GM12865 (cell line): ENCODE measurements at regions not wholly inside any gene's neighbourhood (a gene's known extent, or its start where the extent isn't known, plus 50 kb on each side); places are given as distances from the start of the nearest gene placed in this dataset.

Experiments used
- DNase-seq: peaks from one replicate; pipeline ENCODE4 v3.0.0; 2010; ENCODE audit warnings: low read depth
- H3K4me3 ChIP-seq: 2 replicates; pipeline ENCODE4 v1.5.1; 2011; ENCODE audit warnings: mild to moderate bottlenecking, low read depth, low read length, control low read depth
- TF ChIP-seq, protein P1 (sequence below): IDR thresholded peaks from 2 replicates; pipeline ENCODE4 v1.5.1; 2011; ENCODE audit warnings: low read length, control low read depth, low read depth, inconsistent platforms; ENCODE audit not compliant: insufficient read depth; ENCODE audit errors: missing control alignments

DNA sequence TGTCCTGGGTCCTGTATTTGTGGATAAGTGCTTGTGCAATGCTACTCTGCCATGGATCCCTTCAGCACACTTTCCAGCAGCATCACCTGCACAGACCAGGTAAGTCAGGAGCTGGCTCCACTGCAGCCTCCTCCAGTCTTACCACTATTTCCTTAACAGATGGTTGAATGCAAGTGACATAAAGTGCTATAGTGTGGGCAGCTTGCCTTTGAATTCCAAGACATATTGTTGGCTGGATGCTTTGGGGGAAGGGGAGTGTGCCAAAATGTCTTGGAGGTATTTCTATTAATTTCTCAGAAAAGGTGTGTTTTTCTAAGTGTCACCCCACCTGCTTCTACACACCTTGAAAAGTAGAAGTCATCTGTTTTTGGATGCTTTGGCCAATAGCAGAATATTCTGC is 352.2 kb upstream of the SUCLG2 start:
- no peak overlapping the region for H3K4me3 ChIP-seq
- DNase-seq = no peak
- TF ChIP-seq, protein P1, sequence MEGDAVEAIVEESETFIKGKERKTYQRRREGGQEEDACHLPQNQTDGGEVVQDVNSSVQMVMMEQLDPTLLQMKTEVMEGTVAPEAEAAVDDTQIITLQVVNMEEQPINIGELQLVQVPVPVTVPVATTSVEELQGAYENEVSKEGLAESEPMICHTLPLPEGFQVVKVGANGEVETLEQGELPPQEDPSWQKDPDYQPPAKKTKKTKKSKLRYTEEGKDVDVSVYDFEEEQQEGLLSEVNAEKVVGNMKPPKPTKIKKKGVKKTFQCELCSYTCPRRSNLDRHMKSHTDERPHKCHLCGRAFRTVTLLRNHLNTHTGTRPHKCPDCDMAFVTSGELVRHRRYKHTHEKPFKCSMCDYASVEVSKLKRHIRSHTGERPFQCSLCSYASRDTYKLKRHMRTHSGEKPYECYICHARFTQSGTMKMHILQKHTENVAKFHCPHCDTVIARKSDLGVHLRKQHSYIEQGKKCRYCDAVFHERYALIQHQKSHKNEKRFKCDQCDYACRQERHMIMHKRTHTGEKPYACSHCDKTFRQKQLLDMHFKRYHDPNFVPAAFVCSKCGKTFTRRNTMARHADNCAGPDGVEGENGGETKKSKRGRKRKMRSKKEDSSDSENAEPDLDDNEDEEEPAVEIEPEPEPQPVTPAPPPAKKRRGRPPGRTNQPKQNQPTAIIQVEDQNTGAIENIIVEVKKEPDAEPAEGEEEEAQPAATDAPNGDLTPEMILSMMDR = no peak

DNA sequence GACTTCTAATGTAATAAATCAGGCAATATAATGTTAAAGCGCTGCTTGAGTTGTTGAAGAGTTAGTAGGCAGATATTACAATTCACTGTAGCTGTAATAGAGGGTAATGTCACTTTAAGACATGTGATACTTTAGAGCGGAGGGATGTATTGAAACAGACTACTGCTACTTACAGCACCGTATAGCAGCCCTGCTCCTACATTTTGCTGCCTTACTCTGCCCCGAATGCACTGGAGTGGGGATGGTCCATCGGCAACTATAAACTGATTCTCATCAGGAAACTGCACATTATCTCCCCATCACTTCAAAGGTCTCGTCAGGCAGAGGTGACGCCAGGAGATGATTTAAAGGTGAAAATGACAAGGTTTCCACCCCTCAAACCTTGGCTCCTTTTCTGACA is 349.7 kb upstream of the SUCLG2 start:
- TF ChIP-seq, protein P1 = no peak
- H3K4me3 ChIP-seq = no peak overlapping the region
- no peak for DNase-seq

DNA sequence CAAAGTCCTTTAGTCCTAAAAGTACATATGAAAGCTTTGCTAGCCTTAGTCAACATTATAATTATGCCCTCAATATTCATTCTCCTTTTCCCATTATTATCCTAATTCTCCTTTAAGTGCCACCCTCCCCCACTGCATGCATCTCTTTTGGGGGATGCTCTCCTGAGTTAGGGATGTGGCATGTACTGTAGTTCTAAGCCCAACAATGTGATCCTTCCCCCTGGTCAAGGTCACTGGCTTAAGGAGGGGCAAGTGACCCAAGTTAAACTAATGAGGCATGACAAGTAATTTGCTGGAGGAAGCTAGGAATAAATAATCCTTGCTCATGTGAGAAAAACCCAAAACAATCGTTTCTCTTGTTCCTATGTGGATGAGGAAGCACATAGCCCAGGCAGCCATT is 343.9 kb upstream of the SUCLG2 start:
- no peak for DNase-seq
- H3K4me3 ChIP-seq = no peak overlapping the region
- TF ChIP-seq, protein P1 = no peak

DNA sequence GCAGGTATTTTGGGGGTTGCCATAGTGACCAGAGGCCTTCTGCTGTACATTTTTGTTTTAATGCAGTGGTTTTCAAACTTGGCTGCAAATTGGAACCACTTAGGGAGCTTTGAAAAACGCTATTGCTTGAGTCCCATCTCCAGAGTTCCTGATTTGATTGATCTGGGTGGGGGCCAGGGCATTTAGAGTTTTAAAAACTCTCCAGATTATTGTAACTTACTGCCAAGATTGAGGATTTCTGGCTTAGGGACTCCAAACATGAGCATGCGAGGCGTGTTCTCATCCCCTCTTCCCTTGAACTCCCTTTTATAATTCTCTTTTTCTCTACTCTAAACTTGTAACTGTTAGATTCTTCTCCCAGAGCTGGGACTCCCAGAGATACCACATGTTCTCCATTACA is 340.8 kb upstream of the SUCLG2 start:
- TF ChIP-seq, protein P1 = no peak

DNA sequence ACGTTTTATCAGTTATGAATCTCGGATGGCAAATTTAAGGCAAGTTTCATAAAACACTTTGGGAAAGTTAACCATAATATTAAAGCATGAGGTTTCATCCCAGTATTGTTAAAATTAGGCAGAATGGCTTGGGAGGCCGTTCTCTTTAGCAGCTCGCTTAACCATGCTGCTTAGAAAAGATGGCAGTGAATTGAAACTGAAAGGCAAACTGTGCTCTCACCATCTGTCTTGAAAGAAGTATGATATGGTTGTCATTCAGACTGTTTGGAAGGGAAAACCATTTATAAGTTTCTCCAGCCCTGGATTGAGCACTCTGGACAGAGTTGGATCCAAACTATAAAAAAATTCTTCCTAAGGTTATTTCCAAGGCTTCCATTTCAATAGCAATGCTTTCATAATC is 332.3 kb upstream of the SUCLG2 start:
- TF ChIP-seq, protein P1 = no peak
- H3K4me3 ChIP-seq = no peak overlapping the region
- DNase-seq = no peak

More for the DNA sequence above, 340.8 kb upstream of the SUCLG2 start:
- DNase-seq = no peak
- no peak overlapping the region for H3K4me3 ChIP-seq

DNA sequence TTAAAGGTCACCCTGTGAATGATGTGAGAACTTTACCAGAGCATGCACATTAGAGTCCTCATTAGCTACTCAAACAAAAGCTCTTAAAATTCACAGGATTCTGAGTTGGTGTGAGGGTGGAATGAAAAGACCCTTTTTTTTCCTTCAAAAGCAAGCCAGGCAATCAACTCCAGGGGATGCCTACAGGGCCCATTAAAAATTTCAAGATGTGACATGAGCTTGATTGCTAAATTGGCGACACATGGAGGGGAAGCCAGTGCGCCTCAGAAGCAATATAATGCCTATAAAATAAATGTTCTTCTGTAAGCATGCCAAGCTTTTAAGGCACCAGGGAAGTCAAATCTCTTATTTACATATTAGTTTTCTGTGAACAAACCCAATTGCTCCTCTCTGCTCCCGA is 328.8 kb upstream of the SUCLG2 start:
- TF ChIP-seq, protein P1 = no peak
- no peak for DNase-seq
- no peak overlapping the region for H3K4me3 ChIP-seq

DNA sequence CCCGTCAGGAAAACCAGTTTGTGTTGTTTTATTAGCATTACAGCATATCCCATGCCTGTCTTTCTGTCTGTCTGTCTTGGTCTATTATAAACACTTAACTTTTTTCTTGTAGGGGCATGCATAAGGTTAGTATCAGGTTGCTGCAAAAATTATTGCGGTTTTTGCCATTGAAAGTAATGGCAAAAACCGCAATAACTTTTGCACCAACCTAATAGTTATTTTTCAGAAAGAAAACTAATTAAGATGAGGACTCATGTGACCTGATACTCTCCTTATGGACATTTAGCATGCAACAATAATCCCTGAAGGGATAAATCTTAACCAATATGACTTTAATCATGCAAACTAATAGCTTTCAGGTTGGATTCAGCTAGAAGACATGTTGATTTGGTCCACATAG is 326.7 kb upstream of the SUCLG2 start:
- DNase-seq = no peak
- TF ChIP-seq, protein P1 = no peak
- H3K4me3 ChIP-seq = no peak overlapping the region
